HG03469 (cell line): ENCODE measurements at regions not wholly inside any gene's neighbourhood (a gene's known extent, or its start where the extent isn't known, plus 50 kb on each side); places are given as distances from the start of the nearest gene placed in this dataset.

Experiments used
- ATAC-seq: cut with Tn5 transposase; IDR thresholded peaks from one replicate; pipeline ENCODE4 v1.9.1; 2021; ENCODE audit warnings: mild to moderate bottlenecking, moderate library complexity, moderate number of reproducible peaks; ENCODE audit not compliant: unreplicated experiment

DNA sequence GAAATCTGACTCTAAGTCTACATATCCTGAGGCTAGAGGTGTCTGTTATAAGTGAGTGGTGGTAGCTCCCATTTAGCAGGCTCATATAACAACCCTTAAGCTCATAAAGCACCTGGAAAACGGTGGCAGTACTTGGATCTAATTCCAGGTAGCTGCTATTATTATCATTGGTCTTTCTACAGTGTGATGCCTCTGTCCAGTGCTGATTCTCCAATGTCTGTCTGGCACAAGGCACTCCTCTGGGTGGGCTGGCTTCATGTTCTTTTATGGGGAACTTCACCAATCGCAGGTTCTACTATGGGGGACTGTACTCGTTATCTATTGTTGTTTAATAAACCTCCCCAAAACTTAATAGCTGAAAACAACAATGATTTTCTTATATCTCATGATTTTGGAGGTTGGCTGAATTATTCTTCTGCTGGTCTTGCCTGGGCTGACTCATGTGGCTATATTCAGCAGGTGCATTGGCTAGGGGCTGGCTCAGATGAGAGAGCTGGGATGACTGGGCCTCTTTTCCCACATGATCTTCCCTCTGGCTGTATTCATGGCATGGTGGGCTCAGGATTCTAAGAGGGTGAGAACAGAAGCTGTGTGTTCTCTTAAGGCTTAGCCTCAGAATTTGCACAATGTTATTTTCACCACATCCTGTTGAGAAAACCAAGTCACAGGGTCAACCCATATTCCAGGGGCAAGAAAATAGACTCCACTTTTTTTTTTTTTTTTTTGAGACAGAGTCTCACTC lies 93.0 kb upstream of the PCGF5 start:
- ATAC-seq: no peak

DNA sequence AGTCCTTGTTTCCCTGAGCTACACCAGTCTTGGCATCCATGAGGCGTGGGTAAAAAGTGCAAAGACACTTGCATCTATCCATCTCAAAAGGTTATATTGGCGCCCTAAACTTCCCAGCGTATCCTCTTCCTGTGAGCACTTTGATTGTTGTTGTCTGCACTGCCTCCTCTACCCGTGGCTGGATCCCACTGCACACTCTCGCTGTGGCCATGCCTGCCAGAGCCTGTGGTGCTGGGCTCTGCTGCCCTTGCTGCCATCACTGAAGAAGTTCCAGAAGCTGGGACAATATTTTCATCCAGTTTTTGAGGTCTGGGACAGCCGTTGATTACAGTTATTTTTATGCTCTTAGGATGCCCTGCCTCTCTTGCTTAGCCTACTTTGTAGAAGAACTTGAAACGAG lies 85.3 kb upstream of the PCGF5 start:
- no peak for ATAC-seq

GRCh38 chr10:91137011-91137643 lies 83.3 kb upstream of the PCGF5 start:
- ATAC-seq: no peak

GRCh38 chr10:91137822-91138221 lies 82.6 kb upstream of the PCGF5 start:
- no peak for ATAC-seq

DNA sequence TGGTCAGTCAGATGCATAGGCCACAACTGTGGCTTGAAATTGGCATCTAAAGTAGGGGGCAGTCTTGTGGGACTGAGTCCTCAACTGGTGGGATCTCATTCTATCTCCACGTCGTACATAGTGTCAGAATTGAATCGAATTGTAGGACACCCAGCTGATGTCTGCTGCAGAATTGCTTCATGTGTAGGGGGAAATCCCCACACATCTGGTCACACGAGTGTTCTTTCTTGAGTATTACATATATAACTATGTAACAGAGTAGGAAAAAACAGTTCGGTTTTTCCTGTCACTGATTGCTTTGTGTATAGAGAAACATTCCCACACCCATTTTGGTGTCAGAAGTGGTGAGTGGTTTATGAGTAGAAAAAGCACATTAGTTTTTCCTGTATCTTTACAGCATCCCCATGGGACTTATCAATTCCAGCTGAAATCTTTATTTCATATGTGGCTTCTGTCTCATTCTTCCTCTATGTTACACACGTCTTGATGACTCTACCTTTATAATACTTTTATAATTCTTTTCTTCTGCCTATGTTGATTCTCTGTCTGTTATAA lies 79.4 kb upstream of the PCGF5 start:
- no peak for ATAC-seq

DNA sequence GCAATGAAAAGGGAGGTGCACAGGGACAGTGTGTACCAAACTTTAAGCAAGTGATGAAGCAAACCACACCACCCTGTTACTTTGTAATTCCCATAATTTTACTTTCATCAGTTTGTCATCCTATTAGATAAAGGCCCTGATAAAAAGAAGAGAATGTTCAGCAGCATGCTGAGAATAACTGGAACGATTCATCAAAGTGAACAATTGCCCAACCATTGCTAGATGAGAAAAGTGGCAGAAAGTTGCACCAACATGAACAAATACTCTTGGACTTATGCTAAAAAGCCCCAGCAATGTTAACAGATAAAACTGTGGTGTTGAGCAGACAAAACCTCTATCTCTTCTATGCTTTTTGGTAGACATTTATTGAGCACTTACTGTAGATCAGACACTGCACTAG lies 75.5 kb upstream of the PCGF5 start:
- no peak for ATAC-seq

- no peak for ATAC-seq
Measured at GRCh38 chr10:91146146-91146545, 74.3 kb upstream of the PCGF5 start.

DNA sequence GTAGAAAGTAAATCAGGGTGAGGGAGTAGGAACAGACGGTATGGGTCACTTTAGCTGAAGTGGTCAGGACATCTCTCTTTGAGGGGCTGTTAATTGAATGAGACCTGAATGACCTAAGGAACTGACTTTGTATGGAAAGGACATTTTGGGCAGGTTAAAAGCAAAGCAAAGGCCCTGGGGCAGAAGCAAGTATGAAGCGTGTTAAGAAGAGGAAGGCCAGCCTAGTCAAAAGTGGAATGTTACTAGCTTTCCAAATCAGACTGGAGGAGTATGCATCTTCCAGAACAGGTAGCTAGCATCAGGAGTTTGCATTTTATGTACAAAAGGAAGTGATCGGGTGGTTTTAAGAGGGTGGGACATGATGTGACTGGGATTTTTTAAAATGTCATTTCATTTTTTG lies 70.9 kb upstream of the PCGF5 start:
- ATAC-seq: no peak

DNA sequence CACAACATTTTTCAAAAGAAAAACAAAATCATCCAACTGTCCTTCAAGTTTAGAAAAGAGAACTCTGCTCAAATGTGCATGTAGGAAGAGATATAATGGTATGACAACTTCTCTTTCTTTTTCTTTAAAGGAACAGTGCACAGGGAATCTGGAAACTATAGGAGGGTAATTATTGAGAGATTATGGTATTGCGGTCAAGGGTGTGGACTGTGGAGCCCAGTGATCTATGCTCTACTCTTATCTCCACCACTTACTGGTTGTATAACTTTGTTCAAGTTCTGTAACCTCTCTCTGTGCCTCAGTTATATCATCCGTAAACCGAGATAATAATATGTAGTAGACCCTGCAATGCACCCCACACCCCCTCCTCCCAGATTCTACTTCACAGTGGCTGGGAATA lies 69.8 kb upstream of the PCGF5 start:
- ATAC-seq: no peak

- ATAC-seq: no peak
Measured at GRCh38 chr10:91153508-91153907, 67.0 kb upstream of the PCGF5 start.

GRCh38 chr10:91154842-91155241 lies 65.6 kb upstream of the PCGF5 start:
- ATAC-seq: no peak

GRCh38 chr10:91156196-91156595 lies 64.3 kb upstream of the PCGF5 start:
- ATAC-seq: no peak

GRCh38 chr10:91159254-91159783 lies 61.1 kb upstream of the PCGF5 start:
- ATAC-seq: no peak

DNA sequence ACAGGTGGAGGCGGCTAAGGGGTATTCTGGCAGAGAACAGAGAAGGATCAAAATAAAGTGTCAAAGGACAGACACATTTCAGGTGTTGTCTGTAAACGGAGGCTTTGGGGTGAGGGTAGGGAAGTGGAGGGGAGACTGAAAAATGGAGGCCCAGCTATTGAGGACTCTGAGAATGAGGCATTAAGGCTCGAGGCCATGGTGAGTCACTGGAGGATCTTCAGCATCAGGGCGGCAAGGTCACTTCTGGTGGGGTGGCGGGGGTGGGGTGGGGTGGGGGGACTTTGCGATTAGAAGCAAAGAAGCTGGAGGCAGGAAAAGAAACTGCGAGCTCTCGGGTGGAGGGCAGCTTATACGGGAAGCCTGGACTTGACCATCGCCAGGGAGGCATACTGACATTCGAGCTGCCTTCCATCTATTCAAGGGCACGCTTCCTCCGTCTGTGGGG lies 58.4 kb upstream of the PCGF5 start:
- no peak for ATAC-seq

- ATAC-seq: peak; percentile 34
Measured at GRCh38 chr10:91162495-91163268, 57.8 kb upstream of the PCGF5 start.

- ATAC-seq: peak; percentile 32
Measured at GRCh38 chr10:91163269-91163868, 57.1 kb upstream of the PCGF5 start.

- ATAC-seq: no peak
Measured at GRCh38 chr10:91163869-91164474, 56.5 kb upstream of the PCGF5 start.

GRCh38 chr10:91164520-91165065 lies 55.9 kb upstream of the PCGF5 start:
- no peak for ATAC-seq

DNA sequence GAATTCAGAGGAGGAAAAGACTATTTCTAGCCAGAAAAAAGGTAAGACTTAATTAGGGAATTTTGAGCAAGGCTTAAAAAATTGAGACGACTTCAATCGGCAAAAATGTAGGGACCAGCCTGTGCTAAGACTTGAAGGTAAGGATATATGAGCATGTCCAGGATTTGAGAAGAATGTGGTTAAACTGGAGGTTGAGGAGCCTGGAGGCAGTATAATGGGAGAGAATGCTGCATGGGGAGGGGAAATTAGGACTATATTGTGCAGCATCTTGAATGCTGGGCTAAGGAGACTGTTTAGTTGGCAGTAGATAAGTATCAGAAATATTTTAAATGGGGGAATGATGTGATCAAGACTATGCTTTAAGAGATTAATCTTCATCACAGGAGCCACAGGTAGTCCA lies 53.1 kb upstream of the PCGF5 start:
- ATAC-seq: no peak

DNA sequence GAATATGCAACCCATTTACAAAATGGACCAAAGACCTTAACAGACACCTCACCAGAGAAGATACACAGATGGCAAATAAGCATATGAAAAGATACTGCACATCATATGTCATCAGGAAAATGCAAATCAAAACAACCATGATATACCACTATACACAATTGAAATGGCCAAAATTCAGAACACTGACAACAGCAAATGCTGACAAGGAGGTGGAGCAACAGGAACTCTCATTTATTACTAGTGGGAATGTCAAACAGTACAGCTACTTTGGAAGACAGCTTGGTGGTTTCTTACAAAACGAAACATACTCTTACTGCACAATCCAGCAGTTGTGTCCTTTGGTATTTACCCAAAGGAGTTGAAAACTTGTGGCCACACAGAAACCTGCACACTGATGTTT lies 50.0 kb upstream of the PCGF5 start:
- no peak for ATAC-seq
